ENCODE measurements at regions not wholly inside any gene's neighbourhood (a gene's known extent, or its start where the extent isn't known, plus 50 kb on each side); places are given as distances from the start of the nearest gene placed in this dataset.

DNA sequence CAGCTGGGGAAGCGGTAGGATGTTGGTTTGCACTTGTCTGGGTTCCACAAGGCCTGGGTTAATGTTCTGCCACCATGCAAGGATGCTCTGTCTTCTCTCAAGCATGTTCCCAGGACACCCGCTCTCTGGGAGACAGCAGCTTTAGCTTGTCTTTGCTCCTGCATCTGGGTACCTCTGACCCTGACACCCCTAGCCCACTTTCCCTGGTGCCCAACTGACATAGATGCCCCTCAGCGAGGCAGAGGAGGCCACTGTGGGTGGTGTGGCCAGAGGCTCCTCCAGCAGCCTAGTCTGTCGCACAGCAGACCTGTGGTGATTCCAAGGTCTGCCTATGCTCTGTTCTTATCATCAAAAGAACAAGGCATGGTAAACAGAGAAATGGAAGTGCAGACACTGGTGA lies 83.6 kb upstream of the ALDH1L1 start:
- TF ChIP-seq, protein P1, sequence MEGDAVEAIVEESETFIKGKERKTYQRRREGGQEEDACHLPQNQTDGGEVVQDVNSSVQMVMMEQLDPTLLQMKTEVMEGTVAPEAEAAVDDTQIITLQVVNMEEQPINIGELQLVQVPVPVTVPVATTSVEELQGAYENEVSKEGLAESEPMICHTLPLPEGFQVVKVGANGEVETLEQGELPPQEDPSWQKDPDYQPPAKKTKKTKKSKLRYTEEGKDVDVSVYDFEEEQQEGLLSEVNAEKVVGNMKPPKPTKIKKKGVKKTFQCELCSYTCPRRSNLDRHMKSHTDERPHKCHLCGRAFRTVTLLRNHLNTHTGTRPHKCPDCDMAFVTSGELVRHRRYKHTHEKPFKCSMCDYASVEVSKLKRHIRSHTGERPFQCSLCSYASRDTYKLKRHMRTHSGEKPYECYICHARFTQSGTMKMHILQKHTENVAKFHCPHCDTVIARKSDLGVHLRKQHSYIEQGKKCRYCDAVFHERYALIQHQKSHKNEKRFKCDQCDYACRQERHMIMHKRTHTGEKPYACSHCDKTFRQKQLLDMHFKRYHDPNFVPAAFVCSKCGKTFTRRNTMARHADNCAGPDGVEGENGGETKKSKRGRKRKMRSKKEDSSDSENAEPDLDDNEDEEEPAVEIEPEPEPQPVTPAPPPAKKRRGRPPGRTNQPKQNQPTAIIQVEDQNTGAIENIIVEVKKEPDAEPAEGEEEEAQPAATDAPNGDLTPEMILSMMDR (IDR thresholded peaks at IDR 0.05): no peak
- TF ChIP-seq MXD4 (CRISPR knock-in tag; IDR thresholded peaks at IDR 0.05; ENCODE audit: borderline replicate concordance): no peak
- TF ChIP-seq ATF1 (CRISPR knock-in tag; IDR thresholded peaks at IDR 0.05): no peak
- TF ChIP-seq, protein P2, sequence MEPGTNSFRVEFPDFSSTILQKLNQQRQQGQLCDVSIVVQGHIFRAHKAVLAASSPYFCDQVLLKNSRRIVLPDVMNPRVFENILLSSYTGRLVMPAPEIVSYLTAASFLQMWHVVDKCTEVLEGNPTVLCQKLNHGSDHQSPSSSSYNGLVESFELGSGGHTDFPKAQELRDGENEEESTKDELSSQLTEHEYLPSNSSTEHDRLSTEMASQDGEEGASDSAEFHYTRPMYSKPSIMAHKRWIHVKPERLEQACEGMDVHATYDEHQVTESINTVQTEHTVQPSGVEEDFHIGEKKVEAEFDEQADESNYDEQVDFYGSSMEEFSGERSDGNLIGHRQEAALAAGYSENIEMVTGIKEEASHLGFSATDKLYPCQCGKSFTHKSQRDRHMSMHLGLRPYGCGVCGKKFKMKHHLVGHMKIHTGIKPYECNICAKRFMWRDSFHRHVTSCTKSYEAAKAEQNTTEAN (CRISPR knock-in tag; IDR thresholded peaks at IDR 0.05): no peak
- TF ChIP-seq CBFB (CRISPR knock-in tag; IDR thresholded peaks at IDR 0.05; ENCODE audit: low read depth): no peak
- TF ChIP-seq, protein P3, sequence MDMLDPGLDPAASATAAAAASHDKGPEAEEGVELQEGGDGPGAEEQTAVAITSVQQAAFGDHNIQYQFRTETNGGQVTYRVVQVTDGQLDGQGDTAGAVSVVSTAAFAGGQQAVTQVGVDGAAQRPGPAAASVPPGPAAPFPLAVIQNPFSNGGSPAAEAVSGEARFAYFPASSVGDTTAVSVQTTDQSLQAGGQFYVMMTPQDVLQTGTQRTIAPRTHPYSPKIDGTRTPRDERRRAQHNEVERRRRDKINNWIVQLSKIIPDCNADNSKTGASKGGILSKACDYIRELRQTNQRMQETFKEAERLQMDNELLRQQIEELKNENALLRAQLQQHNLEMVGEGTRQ (CRISPR knock-in tag; IDR thresholded peaks at IDR 0.05): no peak
- TF ChIP-seq, protein P4, sequence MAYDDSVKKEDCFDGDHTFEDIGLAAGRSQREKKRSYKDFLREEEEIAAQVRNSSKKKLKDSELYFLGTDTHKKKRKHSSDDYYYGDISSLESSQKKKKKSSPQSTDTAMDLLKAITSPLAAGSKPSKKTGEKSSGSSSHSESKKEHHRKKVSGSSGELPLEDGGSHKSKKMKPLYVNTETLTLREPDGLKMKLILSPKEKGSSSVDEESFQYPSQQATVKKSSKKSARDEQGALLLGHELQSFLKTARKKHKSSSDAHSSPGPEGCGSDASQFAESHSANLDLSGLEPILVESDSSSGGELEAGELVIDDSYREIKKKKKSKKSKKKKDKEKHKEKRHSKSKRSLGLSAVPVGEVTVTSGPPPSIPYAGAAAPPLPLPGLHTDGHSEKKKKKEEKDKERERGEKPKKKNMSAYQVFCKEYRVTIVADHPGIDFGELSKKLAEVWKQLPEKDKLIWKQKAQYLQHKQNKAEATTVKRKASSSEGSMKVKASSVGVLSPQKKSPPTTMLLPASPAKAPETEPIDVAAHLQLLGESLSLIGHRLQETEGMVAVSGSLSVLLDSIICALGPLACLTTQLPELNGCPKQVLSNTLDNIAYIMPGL (CRISPR knock-in tag; IDR thresholded peaks at IDR 0.05): no peak
- TF ChIP-seq, protein P5, sequence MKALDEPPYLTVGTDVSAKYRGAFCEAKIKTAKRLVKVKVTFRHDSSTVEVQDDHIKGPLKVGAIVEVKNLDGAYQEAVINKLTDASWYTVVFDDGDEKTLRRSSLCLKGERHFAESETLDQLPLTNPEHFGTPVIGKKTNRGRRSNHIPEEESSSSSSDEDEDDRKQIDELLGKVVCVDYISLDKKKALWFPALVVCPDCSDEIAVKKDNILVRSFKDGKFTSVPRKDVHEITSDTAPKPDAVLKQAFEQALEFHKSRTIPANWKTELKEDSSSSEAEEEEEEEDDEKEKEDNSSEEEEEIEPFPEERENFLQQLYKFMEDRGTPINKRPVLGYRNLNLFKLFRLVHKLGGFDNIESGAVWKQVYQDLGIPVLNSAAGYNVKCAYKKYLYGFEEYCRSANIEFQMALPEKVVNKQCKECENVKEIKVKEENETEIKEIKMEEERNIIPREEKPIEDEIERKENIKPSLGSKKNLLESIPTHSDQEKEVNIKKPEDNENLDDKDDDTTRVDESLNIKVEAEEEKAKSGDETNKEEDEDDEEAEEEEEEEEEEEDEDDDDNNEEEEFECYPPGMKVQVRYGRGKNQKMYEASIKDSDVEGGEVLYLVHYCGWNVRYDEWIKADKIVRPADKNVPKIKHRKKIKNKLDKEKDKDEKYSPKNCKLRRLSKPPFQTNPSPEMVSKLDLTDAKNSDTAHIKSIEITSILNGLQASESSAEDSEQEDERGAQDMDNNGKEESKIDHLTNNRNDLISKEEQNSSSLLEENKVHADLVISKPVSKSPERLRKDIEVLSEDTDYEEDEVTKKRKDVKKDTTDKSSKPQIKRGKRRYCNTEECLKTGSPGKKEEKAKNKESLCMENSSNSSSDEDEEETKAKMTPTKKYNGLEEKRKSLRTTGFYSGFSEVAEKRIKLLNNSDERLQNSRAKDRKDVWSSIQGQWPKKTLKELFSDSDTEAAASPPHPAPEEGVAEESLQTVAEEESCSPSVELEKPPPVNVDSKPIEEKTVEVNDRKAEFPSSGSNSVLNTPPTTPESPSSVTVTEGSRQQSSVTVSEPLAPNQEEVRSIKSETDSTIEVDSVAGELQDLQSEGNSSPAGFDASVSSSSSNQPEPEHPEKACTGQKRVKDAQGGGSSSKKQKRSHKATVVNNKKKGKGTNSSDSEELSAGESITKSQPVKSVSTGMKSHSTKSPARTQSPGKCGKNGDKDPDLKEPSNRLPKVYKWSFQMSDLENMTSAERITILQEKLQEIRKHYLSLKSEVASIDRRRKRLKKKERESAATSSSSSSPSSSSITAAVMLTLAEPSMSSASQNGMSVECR (CRISPR knock-in tag; IDR thresholded peaks at IDR 0.05; ENCODE audit: borderline replicate concordance): no peak
